ENCODE measurements at regions not wholly inside any gene's neighbourhood (a gene's known extent, or its start where the extent isn't known, plus 50 kb on each side); places are given as distances from the start of the nearest gene placed in this dataset.

GRCh38 chr22:48799227-48799970 is 1028.3 kb downstream of the BRD1 start:
- H3K4me3 ChIP-seq (ENCODE audit: low read depth, low read length), result no peak overlapping the region
- TF ChIP-seq POLR2A (IDR thresholded peaks at IDR 0.05; ENCODE audit: extremely low read depth, insufficient read length) (no peak), MAX (IDR thresholded peaks at IDR 0.05; ENCODE audit: low read depth, low read length) (no peak), MYC (IDR thresholded peaks at IDR 0.05; ENCODE audit: low read depth, low read length) (no peak), CTCF (IDR thresholded peaks at IDR 0.05; ENCODE audit: low read depth, low read length) (no peak)
- no peak for DNase-seq (ENCODE audit: low read depth)

- no peak overlapping the region for H3K4me3 ChIP-seq (ENCODE audit: low read depth, low read length)
- no peak for DNase-seq (ENCODE audit: low read depth)
- TF ChIP-seq POLR2A (IDR thresholded peaks at IDR 0.05; ENCODE audit: extremely low read depth, insufficient read length) (no peak), MYC (IDR thresholded peaks at IDR 0.05; ENCODE audit: low read depth, low read length) (no peak), CTCF (IDR thresholded peaks at IDR 0.05; ENCODE audit: low read depth, low read length) (no peak), MAX (IDR thresholded peaks at IDR 0.05; ENCODE audit: low read depth, low read length) (no peak)
These were observed 1029.1 kb downstream of the BRD1 start for GRCh38 chr22:48798281-48799226.

GRCh38 chr22:48797731-48798130 is 1029.9 kb downstream of the BRD1 start:
- DNase-seq (ENCODE audit: low read depth), result no peak
- TF ChIP-seq POLR2A (IDR thresholded peaks at IDR 0.05; ENCODE audit: extremely low read depth, insufficient read length) (no peak), MAX (IDR thresholded peaks at IDR 0.05; ENCODE audit: low read depth, low read length) (no peak), MYC (IDR thresholded peaks at IDR 0.05; ENCODE audit: low read depth, low read length) (no peak), CTCF (IDR thresholded peaks at IDR 0.05; ENCODE audit: low read depth, low read length) (no peak)
- H3K4me3 ChIP-seq (ENCODE audit: low read depth, low read length), result no peak overlapping the region

- TF ChIP-seq MYC (IDR thresholded peaks at IDR 0.05; ENCODE audit: low read depth, low read length), result no peak
- TF ChIP-seq CTCF (IDR thresholded peaks at IDR 0.05; ENCODE audit: low read depth, low read length), result no peak
- no peak for TF ChIP-seq MAX (IDR thresholded peaks at IDR 0.05; ENCODE audit: low read depth, low read length)
- TF ChIP-seq POLR2A (IDR thresholded peaks at IDR 0.05; ENCODE audit: extremely low read depth, insufficient read length), result no peak
- peak; percentile 22 for DNase-seq (ENCODE audit: low read depth)
- no peak overlapping the region for H3K4me3 ChIP-seq (ENCODE audit: low read depth, low read length)
These were observed 1031.2 kb downstream of the BRD1 start for GRCh38 chr22:48796310-48797015.

- TF ChIP-seq MYC (IDR thresholded peaks at IDR 0.05; ENCODE audit: low read depth, low read length) (no peak), POLR2A (IDR thresholded peaks at IDR 0.05; ENCODE audit: extremely low read depth, insufficient read length) (no peak), CTCF (IDR thresholded peaks at IDR 0.05; ENCODE audit: low read depth, low read length) (no peak), MAX (IDR thresholded peaks at IDR 0.05; ENCODE audit: low read depth, low read length) (no peak)
- H3K4me3 ChIP-seq (ENCODE audit: low read depth, low read length), result no peak overlapping the region
- no peak for DNase-seq (ENCODE audit: low read depth)
These were observed 1032.0 kb downstream of the BRD1 start for GRCh38 chr22:48795664-48796063.

Data from NB4 (cell line).